ENCODE measurements at regions not wholly inside any gene's neighbourhood (a gene's known extent, or its start where the extent isn't known, plus 50 kb on each side); places are given as distances from the start of the nearest gene placed in this dataset.

GRCh38 chr3:76938962-76939361 is 100.9 kb upstream of the ROBO2 start:
- TF ChIP-seq POLR2A (IDR thresholded peaks at IDR 0.05) (no peak), CTCF (IDR thresholded peaks at IDR 0.05) (no peak)

All from testis (tissue), 2 donors.